HG02870 (cell line): ENCODE measurements at regions not wholly inside any gene's neighbourhood (a gene's known extent, or its start where the extent isn't known, plus 50 kb on each side); places are given as distances from the start of the nearest gene placed in this dataset.

Experiments used
- ATAC-seq: cut with Tn5 transposase; IDR thresholded peaks from one replicate; pipeline ENCODE4 v1.9.1; 2021; ENCODE audit warnings: mild to moderate bottlenecking, moderate library complexity; ENCODE audit not compliant: unreplicated experiment

DNA sequence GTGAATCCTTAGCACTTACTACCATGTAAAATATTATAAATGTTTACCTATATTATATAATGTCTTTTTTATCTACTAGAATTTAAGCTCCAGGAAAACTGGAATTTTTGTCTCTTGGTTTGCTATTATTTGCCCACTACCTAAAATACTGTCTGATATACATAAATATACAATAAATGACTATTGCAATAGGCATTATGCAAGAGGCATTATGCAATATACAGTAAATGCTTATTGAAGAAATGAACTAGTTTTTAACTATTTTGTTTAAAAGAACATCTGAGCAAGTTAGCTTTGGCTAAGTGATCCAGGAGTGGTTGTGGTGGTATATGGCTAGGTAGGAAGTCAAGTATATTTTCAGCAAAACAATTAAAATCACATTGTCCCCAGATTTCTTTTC lies 640.2 kb upstream of the PKN2 start:
- ATAC-seq = no peak

DNA sequence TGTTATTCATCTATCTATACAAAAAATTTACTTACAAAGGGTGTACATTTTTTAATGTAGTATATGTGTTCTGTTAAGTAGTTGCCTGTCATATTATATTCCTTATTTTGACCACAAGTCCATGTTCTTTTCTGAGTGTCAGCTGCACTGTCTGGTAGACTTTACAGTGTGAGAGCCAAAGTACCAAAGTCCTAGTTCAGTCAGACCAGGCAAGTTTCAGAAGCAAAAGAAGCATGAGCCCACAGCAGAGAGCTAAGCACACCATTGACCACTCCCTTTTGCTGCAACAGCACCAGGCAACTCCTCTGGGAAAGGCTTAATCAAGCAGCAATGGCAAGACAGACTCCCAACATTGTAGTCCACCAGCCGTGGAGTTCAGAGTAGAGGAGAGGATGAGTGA lies 631.9 kb upstream of the PKN2 start:
- no peak for ATAC-seq

DNA sequence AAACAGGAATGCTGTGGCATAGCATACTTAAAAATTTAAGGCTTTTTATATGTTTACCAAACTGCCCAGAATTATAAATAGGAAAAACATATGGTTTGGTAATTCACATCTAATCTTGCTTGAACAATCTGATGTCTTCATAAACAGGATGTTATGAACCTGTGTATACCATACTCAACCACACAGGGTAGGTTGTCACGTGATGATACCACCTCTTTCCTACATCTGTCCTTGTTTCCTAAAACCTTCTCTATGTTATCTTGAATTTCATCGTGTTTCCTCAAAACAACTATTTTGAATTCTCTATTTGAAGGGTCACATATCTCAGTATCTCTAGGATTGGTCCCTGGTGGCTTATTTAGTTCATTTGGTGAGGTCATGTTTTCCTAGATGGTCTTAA lies 631.0 kb upstream of the PKN2 start:
- no peak for ATAC-seq

DNA sequence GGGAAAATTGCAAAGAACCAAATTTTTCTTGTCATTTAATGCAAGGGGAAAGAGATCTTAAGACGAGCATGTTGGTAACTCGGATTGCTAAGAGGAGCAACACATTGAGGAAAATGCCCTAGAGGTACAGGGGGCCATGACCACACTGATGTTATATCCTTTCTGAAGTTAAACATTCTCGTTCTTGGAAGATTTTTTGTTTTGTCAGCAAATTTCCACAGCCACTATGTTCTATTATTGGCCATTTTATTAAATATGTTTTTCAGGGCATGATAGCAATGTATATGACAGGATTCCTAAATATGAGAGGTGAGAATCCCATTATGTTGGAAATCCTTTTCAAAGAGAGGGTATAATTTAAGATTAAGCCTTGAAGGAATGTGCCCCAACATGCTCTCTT lies 627.2 kb upstream of the PKN2 start:
- ATAC-seq = no peak

DNA sequence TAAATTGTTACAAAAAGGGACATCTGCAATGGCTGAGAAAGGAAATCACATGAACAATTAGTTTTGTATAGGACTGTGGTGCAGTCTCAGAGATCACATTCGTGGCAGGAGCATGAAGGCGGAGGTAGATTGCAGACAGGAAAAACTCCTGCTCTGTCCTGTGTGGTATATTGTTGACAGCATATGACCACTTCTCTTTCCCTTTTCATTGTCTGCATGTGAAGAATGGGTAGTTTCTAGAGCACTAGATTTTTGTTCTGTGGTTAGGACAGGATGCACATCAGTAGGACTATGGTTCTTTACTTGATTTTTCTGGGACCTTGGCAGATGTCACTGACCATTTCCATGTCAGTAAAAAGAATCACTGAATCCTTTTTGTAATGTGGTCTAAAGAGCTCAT lies 625.9 kb upstream of the PKN2 start:
- ATAC-seq = no peak

DNA sequence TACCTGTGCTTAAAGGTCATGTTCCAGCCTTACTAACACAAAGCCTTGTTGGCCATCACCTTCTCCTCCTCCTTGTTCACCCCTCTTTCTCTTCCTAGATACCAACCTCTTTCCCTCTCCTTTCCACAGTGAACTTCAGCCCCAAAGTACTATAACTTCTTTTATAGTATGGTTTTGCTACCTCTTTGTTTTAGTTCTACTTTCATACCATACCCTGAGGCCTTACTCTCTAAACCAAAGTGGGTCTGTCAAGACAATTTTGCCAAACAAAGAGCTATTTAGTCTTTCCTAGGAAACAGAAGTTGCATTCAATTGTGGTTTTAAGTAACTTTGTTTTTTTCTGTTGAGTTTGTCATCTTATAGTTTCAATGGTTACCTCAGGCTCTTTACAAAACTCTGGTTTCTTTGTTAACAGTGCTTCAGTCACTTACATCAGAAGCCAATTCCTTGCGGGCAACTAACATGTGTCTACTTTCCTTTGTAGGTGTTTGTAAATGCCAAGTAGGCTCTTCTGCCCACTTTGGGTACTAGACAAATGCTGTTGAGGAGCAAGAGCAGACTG lies 623.9 kb upstream of the PKN2 start:
- no peak for ATAC-seq

DNA sequence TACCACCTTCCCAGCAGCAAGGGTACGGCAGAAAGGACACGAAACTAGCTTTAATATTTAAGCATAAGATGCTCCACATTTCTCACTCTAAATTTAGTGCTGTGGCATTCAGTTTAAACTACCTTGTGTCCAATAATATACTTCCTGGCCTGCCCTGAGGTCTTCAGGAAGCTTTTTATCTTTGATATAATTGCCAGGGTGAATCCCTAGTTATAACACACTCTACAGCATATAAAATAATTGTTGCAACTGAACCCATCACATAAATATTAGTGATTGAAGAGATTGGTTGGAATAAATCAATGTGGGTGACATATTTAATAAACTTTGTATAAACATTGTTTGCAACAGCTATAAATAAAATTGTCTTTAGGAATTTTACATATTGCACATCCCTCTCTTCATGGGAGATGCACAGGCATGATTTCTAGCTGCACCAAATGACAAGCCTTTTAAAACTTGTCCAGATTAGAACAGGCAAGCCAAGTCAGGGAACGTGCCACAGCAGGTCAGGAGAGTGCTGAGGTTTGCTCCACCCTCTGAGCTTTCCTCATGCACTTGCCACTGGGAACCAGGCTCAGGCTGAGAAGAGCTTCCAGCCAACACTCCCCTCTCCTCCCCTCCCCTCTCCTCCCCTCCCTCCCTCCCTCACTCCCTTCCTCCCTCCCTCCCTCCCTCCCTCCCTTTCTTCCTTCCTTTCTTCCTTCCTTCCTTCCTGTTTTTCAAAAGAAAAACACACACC lies 623.2 kb upstream of the PKN2 start:
- no peak for ATAC-seq

DNA sequence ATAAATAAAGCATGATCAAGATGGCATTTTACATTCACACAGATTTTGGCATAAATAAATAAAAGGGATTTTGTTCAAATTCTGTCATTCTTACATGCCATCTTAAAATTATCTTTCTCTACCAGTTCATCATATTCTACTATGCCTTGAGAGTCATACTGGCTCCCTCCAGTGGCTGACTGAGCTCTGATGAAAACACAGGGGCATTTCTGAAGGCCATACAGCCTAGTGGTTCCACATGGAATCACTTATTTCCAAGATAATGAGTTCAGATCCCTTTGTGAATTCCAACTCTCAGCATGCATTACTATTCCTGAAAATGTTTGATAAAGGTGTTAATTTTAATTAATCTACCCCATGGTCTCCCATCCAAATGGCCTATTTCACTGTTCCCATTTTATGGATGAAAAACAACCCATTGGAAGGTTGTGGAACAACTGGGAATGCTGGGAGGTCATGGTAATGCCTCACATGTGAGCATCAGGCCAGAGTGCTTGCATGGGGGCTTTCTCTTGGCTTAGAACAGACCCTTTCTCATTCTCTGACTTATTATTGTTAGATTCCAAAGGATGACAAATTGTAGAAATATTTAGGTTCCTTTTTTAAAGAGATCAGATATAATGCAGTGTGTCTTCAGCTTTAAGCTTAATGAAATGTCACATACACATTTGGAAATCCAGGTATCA lies 622.4 kb upstream of the PKN2 start:
- peak; percentile 72 for ATAC-seq

DNA sequence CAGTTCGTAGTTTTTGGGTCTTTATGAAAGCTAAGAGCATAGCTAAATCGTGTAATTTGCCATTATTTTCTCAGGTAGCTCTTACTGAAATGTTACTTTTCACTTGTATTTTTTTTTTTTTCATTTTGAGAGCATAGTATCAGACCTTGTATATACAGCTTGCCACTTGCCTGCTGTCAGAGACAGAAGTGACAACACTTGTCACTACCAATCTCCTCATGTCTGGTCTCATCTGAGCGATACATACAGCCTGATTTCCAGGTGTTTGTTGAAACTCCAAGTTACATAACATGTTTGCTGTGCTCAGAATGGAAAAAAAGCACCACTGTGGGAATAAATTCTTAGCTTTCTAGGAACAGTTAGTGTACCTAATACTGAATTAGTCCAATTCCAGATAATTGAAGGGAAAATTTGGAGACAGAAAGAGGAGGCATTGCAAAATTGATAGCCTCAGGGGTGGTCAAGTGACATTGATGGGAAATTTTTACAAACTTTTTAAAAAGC lies 621.4 kb upstream of the PKN2 start:
- no peak for ATAC-seq

DNA sequence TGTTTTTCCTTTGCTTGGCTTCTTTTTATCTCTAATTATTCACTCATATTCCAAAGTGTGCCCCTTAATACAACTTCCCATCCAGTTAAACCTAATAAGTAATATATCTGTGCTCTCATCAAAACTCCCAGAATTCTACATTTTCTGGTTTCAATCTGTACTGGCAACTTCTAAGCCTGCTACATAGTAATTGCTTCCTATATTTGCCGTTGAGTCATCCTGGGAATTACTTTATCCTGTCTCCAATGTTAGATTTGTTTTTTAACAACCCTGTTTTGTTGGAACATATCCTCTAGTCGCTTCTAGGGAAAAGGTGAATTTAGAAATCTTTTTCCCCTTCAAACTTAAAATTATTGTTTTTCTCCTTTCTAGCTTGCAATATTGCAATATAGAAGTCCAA lies 620.5 kb upstream of the PKN2 start:
- ATAC-seq = no peak

DNA sequence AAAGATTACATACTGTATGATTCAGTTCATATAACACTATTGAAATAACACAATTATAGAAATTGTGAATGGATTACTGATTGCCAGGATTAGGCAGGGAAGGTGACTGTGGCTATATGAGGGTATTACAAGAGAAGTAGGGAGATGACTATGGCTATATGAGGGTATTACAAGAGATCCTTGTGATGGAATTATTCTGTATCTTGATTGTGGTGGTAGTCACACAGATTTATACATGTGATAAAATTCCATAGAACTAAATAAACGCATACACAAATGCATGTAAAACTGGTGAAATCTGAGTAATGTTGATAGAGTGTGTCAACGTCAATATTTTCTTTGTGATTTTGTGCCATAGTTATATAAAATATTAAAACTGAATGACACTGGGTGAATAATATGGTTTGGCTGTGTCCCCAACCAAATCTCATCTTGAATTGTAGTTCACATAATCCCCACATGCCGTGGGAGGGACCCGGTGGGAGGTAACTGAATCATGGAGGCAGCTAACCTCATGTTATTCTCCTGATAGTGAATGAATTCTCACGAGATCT lies 615.6 kb upstream of the PKN2 start:
- ATAC-seq = no peak

DNA sequence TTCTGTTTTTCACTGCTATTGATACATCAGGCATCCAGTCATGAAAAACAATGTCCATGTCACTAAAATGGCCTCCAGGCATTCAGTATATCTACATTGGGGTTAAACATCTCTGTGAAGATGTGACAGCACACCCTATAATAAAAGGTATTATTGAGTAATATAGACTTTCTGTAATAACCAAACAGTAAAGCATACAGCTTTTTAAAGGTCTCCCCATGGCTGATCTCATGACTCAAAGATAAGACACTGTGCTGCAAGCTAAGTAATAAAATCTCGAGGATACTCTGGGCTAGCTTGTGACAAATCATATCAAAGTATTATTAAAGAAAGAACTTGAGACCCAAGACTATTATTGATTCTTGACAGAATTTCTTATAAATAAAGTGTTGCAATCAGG lies 613.1 kb upstream of the PKN2 start:
- ATAC-seq = no peak

DNA sequence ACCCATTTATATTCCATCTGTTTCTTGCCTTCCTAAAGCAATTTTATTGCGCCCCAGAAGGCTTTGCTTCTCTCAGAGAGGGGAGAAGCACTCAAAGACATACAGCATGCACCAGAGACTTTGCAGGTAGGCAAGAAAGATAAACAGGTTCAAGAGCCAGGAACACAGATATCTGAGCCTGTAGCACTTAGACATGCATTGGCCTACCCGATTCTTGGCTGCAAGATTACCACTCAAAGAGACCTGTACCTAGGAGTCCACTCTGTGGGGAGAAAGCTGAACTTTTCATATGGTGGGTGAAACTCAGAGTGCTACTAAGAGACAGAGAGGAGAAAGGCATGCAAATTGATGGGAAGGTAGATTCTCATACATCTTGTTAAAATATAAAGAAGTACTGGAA lies 609.4 kb upstream of the PKN2 start:
- ATAC-seq = no peak

DNA sequence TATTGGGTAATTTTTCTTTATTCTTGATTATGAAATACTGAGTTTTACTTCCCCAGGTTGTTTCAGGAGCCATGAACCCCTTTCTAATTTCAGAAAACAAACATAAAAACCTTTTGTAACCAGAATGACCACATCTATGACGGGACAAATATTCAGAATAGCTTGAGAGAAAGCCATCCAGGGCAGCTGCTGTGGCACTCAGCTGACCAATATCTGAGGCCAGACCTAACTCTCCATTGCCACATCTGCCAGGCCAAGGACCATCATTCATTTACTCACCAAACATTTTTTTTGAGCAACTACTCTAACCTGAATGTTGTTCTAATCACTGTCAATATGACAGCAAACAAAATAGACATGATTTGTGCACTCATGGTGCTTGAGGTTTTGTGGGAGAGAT lies 608.3 kb upstream of the PKN2 start:
- no peak for ATAC-seq

DNA sequence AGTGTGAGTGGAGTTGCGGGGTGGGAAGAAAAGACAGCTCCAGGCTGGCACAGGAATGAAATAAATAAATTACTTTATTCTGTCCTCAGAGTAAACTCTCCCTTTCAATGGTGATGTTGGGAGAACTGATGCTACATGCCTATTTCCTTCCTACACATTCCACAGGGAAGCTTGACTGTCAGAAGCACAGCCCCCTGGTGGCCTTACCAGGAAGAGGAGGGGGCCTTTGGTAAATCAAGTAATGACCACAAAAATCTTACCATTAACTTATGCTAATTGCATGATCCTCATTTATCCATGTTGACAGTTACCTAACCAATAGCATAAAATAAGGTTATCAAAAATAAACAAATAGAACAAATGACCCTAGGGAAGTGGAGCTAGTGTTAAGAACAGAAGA lies 605.0 kb upstream of the PKN2 start:
- ATAC-seq = no peak

DNA sequence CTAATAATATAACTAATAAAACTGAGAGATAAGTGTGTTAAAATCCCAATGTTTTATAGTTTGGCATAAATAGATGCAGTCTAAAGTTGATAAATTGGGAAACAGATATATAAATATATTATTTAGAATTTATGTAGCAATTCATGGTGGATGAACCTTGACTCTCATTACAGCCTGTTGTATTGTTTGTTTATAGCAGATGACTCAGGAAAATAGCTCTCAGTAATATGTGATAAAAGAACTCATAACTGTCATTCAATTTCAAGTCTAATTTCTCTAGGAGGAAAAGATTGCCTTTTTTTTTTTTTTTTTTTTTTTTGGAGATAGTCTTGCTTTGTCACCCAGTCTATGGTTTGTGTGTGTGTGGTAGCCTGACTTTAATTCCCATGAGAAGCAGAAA lies 603.2 kb upstream of the PKN2 start:
- ATAC-seq = no peak

DNA sequence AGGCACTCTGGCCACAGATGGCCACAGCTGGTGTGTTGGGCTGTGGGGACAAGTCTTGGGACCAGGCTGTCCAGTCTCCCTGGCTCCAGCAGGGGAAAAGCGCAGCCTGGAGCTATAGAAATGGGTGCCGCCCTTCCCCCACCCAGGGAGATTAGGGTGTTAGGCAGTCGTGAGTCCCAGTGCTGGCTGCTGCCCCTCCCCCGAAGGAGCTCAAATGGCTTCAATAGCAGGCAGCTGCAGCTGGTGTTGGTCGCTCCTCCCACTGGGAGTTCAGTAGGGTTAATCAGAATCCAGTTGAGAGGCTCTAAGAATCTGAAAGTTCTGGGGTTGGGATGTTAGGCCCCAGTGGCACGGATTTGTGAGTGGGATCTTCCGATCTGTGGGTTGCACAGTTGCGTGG lies 595.6 kb upstream of the PKN2 start:
- ATAC-seq = no peak

DNA sequence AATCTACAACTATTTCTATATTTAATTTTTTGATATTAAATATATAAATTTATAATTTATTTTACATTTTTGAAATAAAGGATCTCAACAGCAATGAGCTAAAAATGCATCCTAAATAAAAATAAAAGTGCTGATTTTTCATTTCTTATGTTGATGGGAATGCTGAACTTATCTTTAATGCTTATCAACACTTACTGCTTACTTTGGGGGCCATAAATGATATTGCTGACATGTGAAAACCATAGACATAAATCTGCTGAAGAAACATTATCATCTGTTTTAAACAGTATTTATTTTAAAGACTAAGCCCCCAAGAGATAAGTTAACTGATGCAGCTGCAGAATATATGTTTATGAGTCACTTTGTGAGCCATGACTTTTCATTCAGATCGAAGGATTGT lies 594.1 kb upstream of the PKN2 start:
- ATAC-seq = no peak

DNA sequence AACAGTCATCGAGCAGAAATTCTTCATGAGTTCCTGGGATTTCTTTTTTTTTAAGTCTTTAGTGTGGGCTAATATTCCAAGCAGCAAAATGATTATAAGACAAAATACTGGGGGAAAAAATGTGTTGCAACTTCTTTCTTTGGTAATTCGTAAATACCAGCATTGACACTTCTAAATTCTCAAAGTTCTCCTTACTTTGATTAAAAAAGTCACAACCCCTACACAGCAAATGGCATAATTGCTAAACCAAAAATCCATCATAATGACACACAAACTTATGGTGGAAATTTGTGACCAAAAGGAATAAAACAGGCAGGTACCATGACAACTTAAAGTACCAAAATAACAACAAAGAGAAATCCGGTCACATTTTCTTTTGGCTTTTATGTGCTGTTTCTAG lies 585.2 kb upstream of the PKN2 start:
- no peak for ATAC-seq

DNA sequence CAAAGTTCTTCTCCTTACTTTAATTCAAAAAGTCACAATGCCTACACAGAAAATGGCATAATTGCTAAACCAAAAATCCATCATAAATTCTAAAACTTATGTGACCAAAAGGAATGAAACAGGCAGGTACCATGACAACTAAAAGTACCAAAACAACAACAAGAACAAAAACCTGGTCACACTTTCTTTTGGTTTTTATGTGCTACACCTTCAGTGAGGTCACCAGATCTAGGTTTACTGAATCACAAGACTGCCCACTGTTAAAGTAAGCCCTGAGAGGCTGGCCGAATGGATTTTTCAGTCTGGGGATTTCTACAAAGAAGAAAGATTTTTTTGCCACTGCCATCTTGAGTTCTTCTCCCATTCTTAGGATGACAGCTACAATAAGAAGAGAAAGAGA lies 583.0 kb upstream of the PKN2 start:
- no peak for ATAC-seq

DNA sequence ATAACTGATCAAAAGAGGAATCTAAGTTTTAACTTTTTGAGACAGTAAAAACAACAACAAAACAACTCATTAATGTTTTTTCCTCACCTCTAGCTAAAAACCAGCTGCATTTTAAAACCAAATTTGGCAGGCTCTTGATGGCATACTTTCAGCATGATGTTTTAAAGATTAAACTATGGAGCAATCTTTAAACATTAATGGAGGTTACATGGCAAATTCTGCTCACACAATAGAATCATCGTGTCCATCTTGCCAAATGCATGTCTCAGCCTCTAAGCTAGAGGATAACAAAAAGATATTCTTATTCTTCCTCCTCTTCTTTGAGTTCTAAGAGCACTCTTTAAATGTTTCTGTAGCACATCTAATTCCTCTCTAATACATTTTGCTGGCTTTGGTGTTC lies 579.8 kb upstream of the PKN2 start:
- no peak for ATAC-seq

DNA sequence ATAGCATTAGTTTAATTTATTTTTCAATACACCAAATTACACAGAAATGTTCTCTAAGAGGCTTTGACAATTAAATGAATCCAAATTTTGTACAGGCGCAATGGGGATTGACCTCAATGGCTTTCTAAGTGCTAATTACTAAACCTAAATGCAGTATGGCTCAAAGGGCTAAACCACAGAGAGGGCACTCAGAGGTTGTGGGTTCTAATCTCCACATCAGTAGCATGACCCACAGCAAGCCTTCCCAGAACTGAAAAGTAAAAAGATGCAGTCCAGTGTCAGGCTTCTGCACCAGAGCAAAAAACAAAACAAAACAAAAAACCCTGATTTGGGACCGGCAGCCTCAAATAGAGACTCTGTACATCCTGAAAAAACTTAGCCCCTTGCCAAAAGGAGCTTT lies 579.2 kb upstream of the PKN2 start:
- no peak for ATAC-seq
